ENCODE measurements at regions not wholly inside any gene's neighbourhood (a gene's known extent, or its start where the extent isn't known, plus 50 kb on each side); places are given as distances from the start of the nearest gene placed in this dataset.

DNA sequence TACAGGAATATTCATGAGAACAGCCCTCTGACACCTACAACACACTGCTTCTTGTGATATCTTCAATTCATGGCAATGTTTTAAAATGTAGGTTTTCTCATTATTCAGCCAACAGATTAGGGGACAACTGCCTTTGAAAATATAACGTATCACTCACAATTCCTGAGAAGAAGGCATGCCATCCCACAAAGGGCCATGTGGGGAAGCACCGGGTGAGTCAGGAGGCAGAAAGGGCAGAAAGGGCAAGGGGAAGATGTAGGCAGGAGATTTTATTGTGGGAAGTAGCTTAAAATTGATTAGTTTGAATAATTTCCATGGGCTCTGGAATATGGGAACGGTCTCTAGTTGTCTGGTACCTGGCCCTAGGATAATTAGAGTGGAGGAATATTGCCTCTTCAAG lies 165.7 kb downstream of the HHIPL2 start:
- no peak for TF ChIP-seq POLR2A (IDR thresholded peaks at IDR 0.05; ENCODE audit: low read length)
- TF ChIP-seq GATA1 (IDR thresholded peaks at IDR 0.05; ENCODE audit: low read depth, low read length), result no peak
